ENCODE measurements at regions not wholly inside any gene's neighbourhood (a gene's known extent, or its start where the extent isn't known, plus 50 kb on each side); places are given as distances from the start of the nearest gene placed in this dataset.

GRCh38 chr13:99642841-99643240 is 141.6 kb downstream of the TM9SF2 start:
- TF ChIP-seq, protein P1, sequence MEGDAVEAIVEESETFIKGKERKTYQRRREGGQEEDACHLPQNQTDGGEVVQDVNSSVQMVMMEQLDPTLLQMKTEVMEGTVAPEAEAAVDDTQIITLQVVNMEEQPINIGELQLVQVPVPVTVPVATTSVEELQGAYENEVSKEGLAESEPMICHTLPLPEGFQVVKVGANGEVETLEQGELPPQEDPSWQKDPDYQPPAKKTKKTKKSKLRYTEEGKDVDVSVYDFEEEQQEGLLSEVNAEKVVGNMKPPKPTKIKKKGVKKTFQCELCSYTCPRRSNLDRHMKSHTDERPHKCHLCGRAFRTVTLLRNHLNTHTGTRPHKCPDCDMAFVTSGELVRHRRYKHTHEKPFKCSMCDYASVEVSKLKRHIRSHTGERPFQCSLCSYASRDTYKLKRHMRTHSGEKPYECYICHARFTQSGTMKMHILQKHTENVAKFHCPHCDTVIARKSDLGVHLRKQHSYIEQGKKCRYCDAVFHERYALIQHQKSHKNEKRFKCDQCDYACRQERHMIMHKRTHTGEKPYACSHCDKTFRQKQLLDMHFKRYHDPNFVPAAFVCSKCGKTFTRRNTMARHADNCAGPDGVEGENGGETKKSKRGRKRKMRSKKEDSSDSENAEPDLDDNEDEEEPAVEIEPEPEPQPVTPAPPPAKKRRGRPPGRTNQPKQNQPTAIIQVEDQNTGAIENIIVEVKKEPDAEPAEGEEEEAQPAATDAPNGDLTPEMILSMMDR (IDR thresholded peaks at IDR 0.05; ENCODE audit: low read depth, low read length, poor library complexity, severe bottlenecking), result no peak
- no peak for TF ChIP-seq EZH2phosphoT487 (IDR thresholded peaks at IDR 0.05; ENCODE audit: borderline replicate concordance, low read length)
